ENCODE measurements at regions not wholly inside any gene's neighbourhood (a gene's known extent, or its start where the extent isn't known, plus 50 kb on each side); places are given as distances from the start of the nearest gene placed in this dataset.

GRCh38 chr2:139949242-139949972 lies 1169.2 kb upstream of the NXPH2 start:
- DNase-seq (ENCODE audit: low spot score), result no peak

- no peak for DNase-seq (ENCODE audit: low spot score)
Observed at GRCh38 chr2:139946690-139947089, 1166.5 kb upstream of the NXPH2 start.

- no peak for DNase-seq (ENCODE audit: low spot score)
Observed at GRCh38 chr2:139940686-139941085, 1160.5 kb upstream of the NXPH2 start.

- no peak for DNase-seq (ENCODE audit: low spot score)
Observed at GRCh38 chr2:139925903-139926302, 1145.7 kb upstream of the NXPH2 start.

GRCh38 chr2:139924070-139924469 lies 1143.9 kb upstream of the NXPH2 start:
- no peak for DNase-seq (ENCODE audit: low spot score)

- DNase-seq (ENCODE audit: low spot score), result no peak
Observed at GRCh38 chr2:139918982-139919381, 1138.8 kb upstream of the NXPH2 start.

GRCh38 chr2:139917690-139918384 lies 1137.6 kb upstream of the NXPH2 start:
- no peak for DNase-seq (ENCODE audit: low spot score)

DNA sequence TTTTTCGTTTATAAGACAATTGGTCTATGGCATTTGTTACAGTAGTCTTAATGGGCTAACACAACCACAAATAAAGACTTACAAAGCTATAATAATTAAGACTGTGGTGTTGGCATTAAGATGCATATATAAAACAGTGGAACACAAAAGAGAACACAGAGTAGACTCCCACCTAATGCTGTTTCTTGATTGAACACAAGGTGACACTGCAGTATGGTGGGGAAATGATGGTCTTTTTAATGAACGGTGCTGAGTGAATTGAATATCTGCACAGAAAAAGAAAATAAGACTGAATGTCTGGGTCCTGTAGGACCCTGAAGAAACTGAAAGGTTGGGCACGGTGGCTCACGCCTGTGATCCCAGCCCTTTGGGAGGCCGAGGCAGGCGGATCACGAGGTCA lies 1136.6 kb upstream of the NXPH2 start:
- DNase-seq (ENCODE audit: low spot score), result no peak

DNA sequence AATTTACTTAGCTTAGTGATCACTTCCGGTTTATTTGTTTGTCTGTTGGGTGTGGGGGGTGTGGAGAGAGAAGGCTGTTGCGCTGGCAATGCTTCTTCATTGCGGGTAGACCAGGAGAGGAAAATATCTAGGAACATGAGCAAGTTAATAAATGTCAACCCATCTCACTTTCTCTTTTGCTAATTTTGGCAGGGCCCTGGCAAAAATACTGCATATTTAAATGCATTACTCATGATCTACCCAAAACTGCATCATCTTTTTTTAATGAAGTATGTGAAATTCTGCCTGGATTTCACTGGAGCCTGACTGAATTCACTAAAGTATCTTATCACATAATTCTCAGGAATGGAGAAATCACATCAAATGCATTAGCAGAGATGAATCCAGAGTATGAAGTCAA lies 1131.0 kb upstream of the NXPH2 start:
- no peak for DNase-seq (ENCODE audit: low spot score)

GRCh38 chr2:139909136-139909535 lies 1128.9 kb upstream of the NXPH2 start:
- DNase-seq (ENCODE audit: low spot score), result no peak

GRCh38 chr2:139905624-139906023 lies 1125.4 kb upstream of the NXPH2 start:
- no peak for DNase-seq (ENCODE audit: low spot score)

- no peak for DNase-seq (ENCODE audit: low spot score)
Observed at GRCh38 chr2:139891636-139892035, 1111.4 kb upstream of the NXPH2 start.

- DNase-seq (ENCODE audit: low spot score), result no peak
Observed at GRCh38 chr2:139885921-139886498, 1105.8 kb upstream of the NXPH2 start.

- DNase-seq (ENCODE audit: low spot score), result no peak
Observed at GRCh38 chr2:139876964-139877363, 1096.8 kb upstream of the NXPH2 start.

DNA sequence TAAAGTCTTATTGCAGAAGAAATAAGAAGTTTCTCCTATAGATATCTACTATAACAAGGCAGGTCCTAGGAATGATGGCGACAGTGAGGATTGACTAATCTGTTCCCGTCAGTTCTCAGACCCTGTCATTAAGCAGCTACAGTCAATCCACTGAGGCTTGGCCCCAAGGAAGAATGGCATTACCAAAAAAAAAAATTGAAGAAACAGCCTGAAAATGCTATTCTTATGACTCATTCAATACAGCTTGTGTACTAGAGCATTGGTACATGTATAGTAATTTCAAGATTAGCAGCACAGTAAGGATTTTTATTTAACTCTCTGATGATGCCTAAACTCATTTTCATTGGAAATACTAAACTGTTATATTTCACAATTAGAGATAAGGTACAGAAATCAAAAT lies 1096.1 kb upstream of the NXPH2 start:
- no peak for DNase-seq (ENCODE audit: low spot score)

GRCh38 chr2:139872503-139872902 lies 1092.3 kb upstream of the NXPH2 start:
- no peak for DNase-seq (ENCODE audit: low spot score)

DNA sequence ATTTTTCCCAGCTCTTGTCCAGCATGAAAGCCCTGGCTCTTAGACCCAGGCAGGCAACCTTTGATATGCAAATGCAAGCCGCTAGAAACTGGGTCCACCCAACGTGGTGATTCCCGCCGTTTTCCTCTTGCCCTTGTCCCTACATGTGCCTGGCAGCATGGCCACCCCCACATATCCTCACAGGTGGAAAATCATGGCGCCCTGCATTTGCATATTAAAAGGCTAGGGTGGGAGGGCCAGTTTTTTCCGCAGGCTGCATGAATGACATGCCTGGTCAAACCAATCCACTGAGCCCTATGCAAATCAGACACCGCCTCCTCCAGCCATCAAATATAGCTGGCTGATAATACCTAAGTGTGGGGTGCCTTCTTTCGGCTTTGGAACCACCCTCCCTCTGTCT lies 1091.8 kb upstream of the NXPH2 start:
- DNase-seq (ENCODE audit: low spot score), result no peak

- DNase-seq (ENCODE audit: low spot score), result no peak
Observed at GRCh38 chr2:139867601-139868226, 1087.5 kb upstream of the NXPH2 start.

GRCh38 chr2:139864821-139865302 lies 1084.7 kb upstream of the NXPH2 start:
- no peak for DNase-seq (ENCODE audit: low spot score)

- DNase-seq (ENCODE audit: low spot score), result no peak
Observed at GRCh38 chr2:139854769-139855483, 1074.7 kb upstream of the NXPH2 start.

DNA sequence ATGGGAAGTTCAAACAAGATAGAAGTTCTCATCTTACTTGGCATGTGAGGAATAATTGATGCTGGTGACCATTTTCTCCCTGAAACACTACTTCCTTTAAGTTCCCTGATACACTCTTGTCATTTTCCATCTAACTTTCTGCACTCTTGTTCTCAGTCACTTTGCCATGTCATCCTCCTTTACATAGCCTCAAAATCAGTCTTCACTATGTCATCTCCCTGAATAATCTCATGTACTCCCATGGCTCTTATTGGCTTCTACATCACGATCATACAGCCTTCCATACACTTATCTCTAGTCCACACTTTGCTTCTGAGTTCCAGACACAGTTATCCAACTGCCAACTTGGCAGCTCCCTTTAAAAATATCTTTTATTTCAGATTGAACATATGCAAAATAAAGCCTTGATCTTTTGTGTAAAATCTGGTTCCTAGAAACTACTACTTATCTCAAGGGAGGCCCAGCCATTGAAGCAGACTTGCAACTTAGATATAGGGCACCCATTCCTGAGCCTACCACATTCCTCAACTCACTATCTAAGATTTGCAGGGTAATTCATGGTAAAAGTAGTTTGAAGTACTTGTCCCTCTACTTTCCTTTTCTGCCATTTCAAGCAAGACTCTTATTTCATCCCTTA lies 1070.2 kb upstream of the NXPH2 start:
- no peak for DNase-seq (ENCODE audit: low spot score)

DNA sequence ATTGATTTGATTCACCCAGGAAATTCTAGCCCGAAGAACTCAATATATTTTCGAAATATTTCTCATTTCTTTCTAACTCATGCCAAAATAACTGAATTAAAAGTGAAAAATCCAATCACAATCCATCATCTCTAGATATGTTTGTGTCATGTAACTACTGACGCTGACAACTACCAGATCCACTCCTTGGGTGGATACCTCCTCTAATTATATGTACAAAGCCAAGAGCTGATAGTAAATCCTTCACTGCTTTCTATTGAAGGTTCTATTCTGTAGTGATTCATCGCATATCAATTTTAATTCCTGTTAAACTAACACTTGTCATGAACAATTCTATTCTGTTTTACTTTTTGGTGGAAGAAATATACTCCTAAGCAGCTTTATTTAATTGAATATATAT lies 1056.6 kb upstream of the NXPH2 start:
- DNase-seq (ENCODE audit: low spot score), result no peak
